ENCODE measurements at regions not wholly inside any gene's neighbourhood (a gene's known extent, or its start where the extent isn't known, plus 50 kb on each side); places are given as distances from the start of the nearest gene placed in this dataset.

GRCh38 chr12:107349008-107349747 is 255.8 kb upstream of the CRY1 start:
- no peak for FAIRE-seq
- TF ChIP-seq CTCF (IDR thresholded peaks at IDR 0.05; ENCODE audit: insufficient read depth, missing control alignments): no peak

GRCh38 chr12:107349839-107350238 is 256.5 kb upstream of the CRY1 start:
- no peak for DNase-seq (ENCODE audit: insufficient read length, low spot score)
- no peak for TF ChIP-seq CTCF (IDR thresholded peaks at IDR 0.05; ENCODE audit: insufficient read depth, missing control alignments)
- FAIRE-seq: no peak

More at GRCh38 chr12:107349008-107349747, 255.8 kb upstream of the CRY1 start:
- no peak for DNase-seq (ENCODE audit: insufficient read length, low spot score)

- TF ChIP-seq CTCF (IDR thresholded peaks at IDR 0.05; ENCODE audit: insufficient read depth, missing control alignments): no peak
- DNase-seq (ENCODE audit: insufficient read length, low spot score) (no peak), FAIRE-seq (no peak)
Observed at GRCh38 chr12:107351109-107351508, 257.8 kb upstream of the CRY1 start.

- FAIRE-seq (no peak), DNase-seq (ENCODE audit: insufficient read length, low spot score) (no peak)
- TF ChIP-seq CTCF (IDR thresholded peaks at IDR 0.05; ENCODE audit: insufficient read depth, missing control alignments): no peak
Observed at GRCh38 chr12:107351713-107352112, 258.4 kb upstream of the CRY1 start.

- no peak for FAIRE-seq
Observed at GRCh38 chr12:107352347-107353081, 259.2 kb upstream of the CRY1 start.

GRCh38 chr12:107353312-107353711 is 260.0 kb upstream of the CRY1 start:
- TF ChIP-seq CTCF (IDR thresholded peaks at IDR 0.05; ENCODE audit: insufficient read depth, missing control alignments): no peak
- no peak for FAIRE-seq

More at GRCh38 chr12:107352347-107353081, 259.2 kb upstream of the CRY1 start:
- no peak for TF ChIP-seq CTCF (IDR thresholded peaks at IDR 0.05; ENCODE audit: insufficient read depth, missing control alignments)
- no peak for DNase-seq (ENCODE audit: insufficient read length, low spot score)

More at GRCh38 chr12:107353312-107353711, 260.0 kb upstream of the CRY1 start:
- DNase-seq (ENCODE audit: insufficient read length, low spot score): no peak
